OCI-LY1 (cell line): ENCODE measurements at regions not wholly inside any gene's neighbourhood (a gene's known extent, or its start where the extent isn't known, plus 50 kb on each side); places are given as distances from the start of the nearest gene placed in this dataset.

Experiments
- EZH2 ChIP-seq: fragments of 200-600 bp; sonication (generic), shearing (Covaris generic); IDR thresholded peaks from 2 replicates; pipeline ENCODE4 v1.8.0; 2017; ENCODE audit warnings: borderline replicate concordance, mixed run types, mild to moderate bottlenecking, antibody characterized with exemption, low read length, moderate library complexity, mixed read lengths
- TF ChIP-seq, protein P1 (sequence below): fragments of 200-600 bp; sonication (generic), shearing (Covaris generic); IDR thresholded peaks from 2 replicates; pipeline ENCODE4 v1.5.1; 2017; ENCODE audit warnings: mild to moderate bottlenecking, antibody characterized with exemption, low read length, moderate library complexity, mixed read lengths

DNA sequence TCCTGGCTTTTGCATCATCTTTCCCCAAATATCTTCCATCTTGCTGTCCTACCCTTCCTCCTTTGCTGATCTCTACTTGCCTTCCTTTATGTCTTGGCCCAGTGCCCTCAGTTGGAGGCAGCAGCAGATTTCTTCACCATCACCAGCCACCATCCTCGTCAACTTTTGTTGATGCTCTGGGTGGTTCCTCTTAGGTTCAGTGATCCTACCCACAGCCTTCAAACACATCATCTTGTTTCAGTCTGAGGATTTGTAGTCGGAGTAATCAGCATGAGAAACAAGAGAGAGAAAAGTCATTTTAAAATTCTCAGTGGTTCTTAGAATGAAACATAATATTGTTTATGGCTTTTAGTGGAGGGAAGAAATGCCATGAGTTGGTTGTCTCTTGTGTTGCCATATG, 65.8 kb downstream of the FTHL17 start:
- TF ChIP-seq, protein P1, sequence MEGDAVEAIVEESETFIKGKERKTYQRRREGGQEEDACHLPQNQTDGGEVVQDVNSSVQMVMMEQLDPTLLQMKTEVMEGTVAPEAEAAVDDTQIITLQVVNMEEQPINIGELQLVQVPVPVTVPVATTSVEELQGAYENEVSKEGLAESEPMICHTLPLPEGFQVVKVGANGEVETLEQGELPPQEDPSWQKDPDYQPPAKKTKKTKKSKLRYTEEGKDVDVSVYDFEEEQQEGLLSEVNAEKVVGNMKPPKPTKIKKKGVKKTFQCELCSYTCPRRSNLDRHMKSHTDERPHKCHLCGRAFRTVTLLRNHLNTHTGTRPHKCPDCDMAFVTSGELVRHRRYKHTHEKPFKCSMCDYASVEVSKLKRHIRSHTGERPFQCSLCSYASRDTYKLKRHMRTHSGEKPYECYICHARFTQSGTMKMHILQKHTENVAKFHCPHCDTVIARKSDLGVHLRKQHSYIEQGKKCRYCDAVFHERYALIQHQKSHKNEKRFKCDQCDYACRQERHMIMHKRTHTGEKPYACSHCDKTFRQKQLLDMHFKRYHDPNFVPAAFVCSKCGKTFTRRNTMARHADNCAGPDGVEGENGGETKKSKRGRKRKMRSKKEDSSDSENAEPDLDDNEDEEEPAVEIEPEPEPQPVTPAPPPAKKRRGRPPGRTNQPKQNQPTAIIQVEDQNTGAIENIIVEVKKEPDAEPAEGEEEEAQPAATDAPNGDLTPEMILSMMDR: no peak
- no peak for TF ChIP-seq EZH2
